Loucy (cell line): ENCODE measurements at regions not wholly inside any gene's neighbourhood (a gene's known extent, or its start where the extent isn't known, plus 50 kb on each side); places are given as distances from the start of the nearest gene placed in this dataset.

ENCODE experiments used
- EZH2phosphoT487 ChIP-seq: fragments of 200-600 bp; IDR thresholded peaks from 2 replicates; pipeline ENCODE4 v1.6.1; 2018; ENCODE audit warnings: antibody characterized with exemption, mild to moderate bottlenecking, moderate library complexity, borderline replicate concordance
- TF ChIP-seq, protein P1 (sequence below): fragments of 200-600 bp; sonication (generic); conservative IDR thresholded peaks from 2 replicates; pipeline ENCODE4 v1.5.1; 2014; ENCODE audit warnings: mild to moderate bottlenecking, antibody characterized with exemption, low read length

DNA sequence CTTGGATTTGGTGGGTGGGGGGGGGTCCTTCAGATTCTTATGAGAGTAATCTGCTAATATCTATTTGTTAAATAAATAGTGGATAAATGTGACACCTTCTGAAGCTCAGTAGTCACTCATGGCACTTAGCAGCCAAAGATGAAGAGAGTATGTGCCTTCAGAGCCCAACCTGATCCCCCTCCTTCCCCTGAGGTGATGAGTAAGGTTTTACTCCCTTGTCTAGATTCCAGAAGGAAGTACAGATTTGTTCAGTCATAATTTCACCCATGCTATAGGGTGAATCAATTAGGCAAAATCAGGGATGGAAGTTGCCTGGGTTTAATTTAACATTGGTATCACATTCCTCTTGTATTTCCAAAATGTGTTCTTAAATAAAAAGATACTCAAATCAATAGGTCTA lies 340.3 kb upstream of the ATP2B1 start:
- TF ChIP-seq, protein P1, sequence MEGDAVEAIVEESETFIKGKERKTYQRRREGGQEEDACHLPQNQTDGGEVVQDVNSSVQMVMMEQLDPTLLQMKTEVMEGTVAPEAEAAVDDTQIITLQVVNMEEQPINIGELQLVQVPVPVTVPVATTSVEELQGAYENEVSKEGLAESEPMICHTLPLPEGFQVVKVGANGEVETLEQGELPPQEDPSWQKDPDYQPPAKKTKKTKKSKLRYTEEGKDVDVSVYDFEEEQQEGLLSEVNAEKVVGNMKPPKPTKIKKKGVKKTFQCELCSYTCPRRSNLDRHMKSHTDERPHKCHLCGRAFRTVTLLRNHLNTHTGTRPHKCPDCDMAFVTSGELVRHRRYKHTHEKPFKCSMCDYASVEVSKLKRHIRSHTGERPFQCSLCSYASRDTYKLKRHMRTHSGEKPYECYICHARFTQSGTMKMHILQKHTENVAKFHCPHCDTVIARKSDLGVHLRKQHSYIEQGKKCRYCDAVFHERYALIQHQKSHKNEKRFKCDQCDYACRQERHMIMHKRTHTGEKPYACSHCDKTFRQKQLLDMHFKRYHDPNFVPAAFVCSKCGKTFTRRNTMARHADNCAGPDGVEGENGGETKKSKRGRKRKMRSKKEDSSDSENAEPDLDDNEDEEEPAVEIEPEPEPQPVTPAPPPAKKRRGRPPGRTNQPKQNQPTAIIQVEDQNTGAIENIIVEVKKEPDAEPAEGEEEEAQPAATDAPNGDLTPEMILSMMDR, result no peak
- TF ChIP-seq EZH2phosphoT487, result no peak
